ENCODE measurements at regions not wholly inside any gene's neighbourhood (a gene's known extent, or its start where the extent isn't known, plus 50 kb on each side); places are given as distances from the start of the nearest gene placed in this dataset.

DNA sequence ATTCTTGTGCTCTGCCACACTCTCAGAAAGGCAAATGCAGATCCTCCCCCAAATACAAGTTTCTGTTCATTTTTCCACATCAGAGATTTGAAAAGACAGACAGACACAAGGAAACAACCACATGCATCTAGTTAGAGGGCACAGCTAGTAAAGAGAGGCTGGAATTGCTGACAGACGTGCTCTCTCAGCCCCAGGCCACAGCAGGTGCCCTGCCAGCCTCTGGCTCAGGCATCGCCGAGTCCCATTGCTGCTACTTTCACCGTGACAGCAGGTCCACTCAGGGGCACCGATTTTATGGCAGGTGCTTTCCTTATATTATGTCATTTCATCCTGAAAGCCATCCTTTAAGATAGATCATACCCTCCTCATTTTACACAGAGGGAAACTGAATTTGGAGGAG, 507.5 kb downstream of the EIPR1 start:
- no peak for DNase-seq
- no peaks in the 10 kb centered on the region for H3K36me3 ChIP-seq
- no peaks in the 10 kb centered on the region for H3K27me3 ChIP-seq
- H3K9me3 ChIP-seq = no peaks in the 10 kb centered on the region
- TF ChIP-seq, protein P1, sequence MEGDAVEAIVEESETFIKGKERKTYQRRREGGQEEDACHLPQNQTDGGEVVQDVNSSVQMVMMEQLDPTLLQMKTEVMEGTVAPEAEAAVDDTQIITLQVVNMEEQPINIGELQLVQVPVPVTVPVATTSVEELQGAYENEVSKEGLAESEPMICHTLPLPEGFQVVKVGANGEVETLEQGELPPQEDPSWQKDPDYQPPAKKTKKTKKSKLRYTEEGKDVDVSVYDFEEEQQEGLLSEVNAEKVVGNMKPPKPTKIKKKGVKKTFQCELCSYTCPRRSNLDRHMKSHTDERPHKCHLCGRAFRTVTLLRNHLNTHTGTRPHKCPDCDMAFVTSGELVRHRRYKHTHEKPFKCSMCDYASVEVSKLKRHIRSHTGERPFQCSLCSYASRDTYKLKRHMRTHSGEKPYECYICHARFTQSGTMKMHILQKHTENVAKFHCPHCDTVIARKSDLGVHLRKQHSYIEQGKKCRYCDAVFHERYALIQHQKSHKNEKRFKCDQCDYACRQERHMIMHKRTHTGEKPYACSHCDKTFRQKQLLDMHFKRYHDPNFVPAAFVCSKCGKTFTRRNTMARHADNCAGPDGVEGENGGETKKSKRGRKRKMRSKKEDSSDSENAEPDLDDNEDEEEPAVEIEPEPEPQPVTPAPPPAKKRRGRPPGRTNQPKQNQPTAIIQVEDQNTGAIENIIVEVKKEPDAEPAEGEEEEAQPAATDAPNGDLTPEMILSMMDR (IDR thresholded peaks at IDR 0.05) = no peak
- TF ChIP-seq POLR2A (IDR thresholded peaks at IDR 0.05) (no peak), EP300 (IDR thresholded peaks at IDR 0.05) (no peak), POLR2AphosphoS5 (IDR thresholded peaks at IDR 0.05) (no peak)
- H3K4me3 ChIP-seq = no peak overlapping the region
- H3K4me1 ChIP-seq = no peaks in the 10 kb centered on the region
- H3K27ac ChIP-seq = no peak overlapping the region
- intact Hi-C loops (cut with DNase I) = no loop called here
- 64 to 74% methylated on average over 5 of the region's 5 CpGs for WGBS, 2 donors

GRCh38 chr2:2869553-2869952, 508.1 kb downstream of the EIPR1 start:
- intact Hi-C loops (cut with DNase I) = no loop called here
- WGBS, 2 donors = 75 to 86% methylated on average over 9 of the region's 9 CpGs
- no peak for TF ChIP-seq POLR2A (IDR thresholded peaks at IDR 0.05)

DNA sequence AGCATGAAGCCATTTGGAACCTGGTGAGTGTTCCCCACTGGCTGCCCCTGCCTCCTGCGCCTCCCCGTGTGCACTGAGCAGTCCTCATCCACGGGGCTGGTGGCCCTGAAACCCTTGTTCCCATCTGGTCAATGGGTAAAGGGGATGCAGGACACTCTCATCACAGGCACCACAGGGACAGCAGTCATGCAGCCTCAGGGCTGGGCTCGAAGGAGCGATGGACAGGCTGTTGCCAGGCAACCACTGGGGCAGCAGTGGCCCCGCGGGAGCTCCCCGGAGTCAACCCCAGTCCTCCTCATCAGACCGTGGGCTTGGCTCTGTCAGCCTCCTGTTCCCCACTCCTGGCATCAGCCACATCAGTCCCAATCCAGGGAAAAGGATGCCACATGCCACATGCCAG, 509.5 kb downstream of the EIPR1 start:
- Histone ChIP-seq H3K27ac (no peak overlapping the region), H3K4me1 (no peaks in the 10 kb centered on the region), H3K27me3 (no peaks in the 10 kb centered on the region), H3K36me3 (no peaks in the 10 kb centered on the region), H3K4me3 (no peak overlapping the region), H3K9me3 (no peaks in the 10 kb centered on the region)
- DNase-seq = no peak
- intact Hi-C loops (cut with DNase I) = no loop called here
- TF ChIP-seq, protein P1 (IDR thresholded peaks at IDR 0.05) = no peak
- TF ChIP-seq POLR2A (IDR thresholded peaks at IDR 0.05) = no peak
- no peak for TF ChIP-seq EP300 (IDR thresholded peaks at IDR 0.05)
- TF ChIP-seq POLR2AphosphoS5 (IDR thresholded peaks at IDR 0.05) = no peak
- WGBS, 2 donors = 73 to 75% methylated on average over 9 of the region's 9 CpGs

More at GRCh38 chr2:2869553-2869952, 508.1 kb downstream of the EIPR1 start:
- no peak for DNase-seq
- H3K4me3 ChIP-seq = no peak overlapping the region
- no peaks in the 10 kb centered on the region for H3K4me1 ChIP-seq
- H3K36me3 ChIP-seq = no peaks in the 10 kb centered on the region
- no peaks in the 10 kb centered on the region for H3K9me3 ChIP-seq
- no peak overlapping the region for H3K27ac ChIP-seq
- no peaks in the 10 kb centered on the region for H3K27me3 ChIP-seq

DNA sequence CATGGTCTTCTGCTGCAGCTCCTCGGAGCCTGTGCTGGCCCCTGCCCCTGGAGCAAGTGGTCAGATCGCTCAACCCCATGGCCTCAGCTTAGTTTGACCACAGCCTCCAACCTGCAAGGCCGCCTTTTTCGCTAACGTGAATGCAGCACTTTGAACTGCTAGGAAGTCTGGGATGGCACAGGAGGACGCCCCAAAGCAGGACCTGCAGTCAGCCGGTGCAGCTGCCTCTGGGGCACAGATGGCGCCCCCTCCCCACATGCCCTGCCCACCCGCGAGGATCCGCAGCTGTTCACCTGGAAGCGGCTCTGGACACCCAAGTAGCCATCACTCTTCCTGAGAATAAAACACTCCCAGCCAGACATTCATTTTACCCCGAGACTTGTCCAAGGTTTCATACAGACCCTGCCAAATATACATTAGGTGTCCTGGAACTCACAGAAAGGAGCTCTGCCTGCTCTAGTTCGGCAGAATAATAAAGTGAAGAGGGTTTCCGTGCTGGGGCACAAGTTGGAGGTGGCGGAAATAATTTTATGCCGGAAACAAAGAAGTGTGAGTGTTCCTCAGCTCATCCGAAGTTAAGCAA, 510.1 kb downstream of the EIPR1 start:
- Histone ChIP-seq H3K4me1 (no peaks in the 10 kb centered on the region), H3K9me3 (no peaks in the 10 kb centered on the region), H3K27me3 (no peaks in the 10 kb centered on the region), H3K27ac (no peak overlapping the region), H3K36me3 (no peaks in the 10 kb centered on the region), H3K4me3 (no peak overlapping the region)
- TF ChIP-seq POLR2AphosphoS5 (IDR thresholded peaks at IDR 0.05) (no peak), EP300 (IDR thresholded peaks at IDR 0.05) (no peak), POLR2A (IDR thresholded peaks at IDR 0.05) (no peak)
- TF ChIP-seq, protein P1 (IDR thresholded peaks at IDR 0.05) = no peak
- intact Hi-C loops (cut with DNase I) = no loop called here
- WGBS, 2 donors = 80 to 85% methylated on average over 18 of the region's 18 CpGs
- no peak for DNase-seq

DNA sequence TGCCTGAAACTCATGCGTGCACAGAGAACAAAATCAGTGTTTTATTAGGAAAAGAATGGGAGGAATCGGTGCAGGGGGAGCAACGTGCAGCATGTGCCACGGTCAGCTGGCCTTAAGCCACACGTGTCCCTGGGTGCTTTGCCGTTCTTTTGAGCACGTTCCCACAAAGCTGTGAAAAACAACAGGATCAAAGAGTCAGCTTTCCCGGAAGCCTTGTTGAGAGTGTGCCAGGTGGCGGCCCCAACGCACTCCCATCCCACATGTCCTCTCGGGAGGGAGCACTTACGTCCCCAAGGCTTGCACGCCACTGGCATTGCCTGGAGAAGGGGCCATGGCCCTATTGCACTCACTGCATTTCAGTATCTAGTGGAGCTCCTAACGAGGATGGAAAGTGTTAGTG, 511.2 kb downstream of the EIPR1 start:
- 81 to 84% methylated on average over 14 of the region's 14 CpGs for WGBS, 2 donors

More for the DNA sequence above, 511.2 kb downstream of the EIPR1 start:
- Histone ChIP-seq H3K9me3 (no peaks in the 10 kb centered on the region), H3K36me3 (no peaks in the 10 kb centered on the region), H3K4me1 (no peaks in the 10 kb centered on the region), H3K4me3 (no peak overlapping the region), H3K27ac (no peak overlapping the region), H3K27me3 (no peaks in the 10 kb centered on the region)
- TF ChIP-seq POLR2AphosphoS5 (IDR thresholded peaks at IDR 0.05) = no peak
- no peak for TF ChIP-seq POLR2A (IDR thresholded peaks at IDR 0.05)
- TF ChIP-seq, protein P1 (IDR thresholded peaks at IDR 0.05) = no peak
- no peak for TF ChIP-seq EP300 (IDR thresholded peaks at IDR 0.05)
- intact Hi-C loops (cut with DNase I) = no loop called here
- DNase-seq = no peak

All from sigmoid colon (tissue), 6 donors.